Panc1 (cell line): ENCODE measurements at regions not wholly inside any gene's neighbourhood (a gene's known extent, or its start where the extent isn't known, plus 50 kb on each side); places are given as distances from the start of the nearest gene placed in this dataset.

Experiments
- CTCF ChIP-seq: fragments of 450-650 bp; IDR thresholded peaks from 2 replicates; pipeline ENCODE4 v1.5.1; 2017; ENCODE audit warnings: mild to moderate bottlenecking
- POLR2AphosphoS5 ChIP-seq: IDR thresholded peaks from 2 replicates; pipeline ENCODE4 v1.6.1; 2012; ENCODE audit warnings: mild to moderate bottlenecking, low read depth, low read length, moderate library complexity
- REST ChIP-seq, 2 experiments: IDR thresholded peaks; 2 replicates each; pipeline ENCODE4 v1.6.1; 2011 to 2012; ENCODE audit warnings: low read depth in 2 of 2, control low read depth in 1 of 2, low read length in 1 of 2, mild to moderate bottlenecking in 1 of 2, moderate library complexity in 1 of 2; ENCODE audit not compliant: insufficient read depth in 1 of 2

- TF ChIP-seq REST (IDR thresholded peaks at IDR 0.05; ENCODE audit: insufficient read depth in 1 of 2, low read depth in 2 of 2, low read length in 1 of 2) (peak; percentile 73 to 80), CTCF (no peak), POLR2AphosphoS5 (no peak)
Measured at GRCh38 chr5:142459209-142459608, 134.4 kb upstream of the SPRY4 start.
